GM12891 (cell line): ENCODE measurements at regions not wholly inside any gene's neighbourhood (a gene's known extent, or its start where the extent isn't known, plus 50 kb on each side); places are given as distances from the start of the nearest gene placed in this dataset.

Experiments
- POLR2A ChIP-seq: IDR thresholded peaks from 2 replicates; pipeline ENCODE4 v1.6.1; 2011; ENCODE audit warnings: low read depth, low read length, control low read depth
- POLR2AphosphoS5 ChIP-seq: IDR thresholded peaks from 2 replicates; pipeline ENCODE4 v1.6.1; 2011; ENCODE audit warnings: low read depth, low read length, control low read depth
- TAF1 ChIP-seq: IDR thresholded peaks from 2 replicates; pipeline ENCODE4 v1.6.1; 2011; ENCODE audit warnings: low read depth, low read length, control low read depth

DNA sequence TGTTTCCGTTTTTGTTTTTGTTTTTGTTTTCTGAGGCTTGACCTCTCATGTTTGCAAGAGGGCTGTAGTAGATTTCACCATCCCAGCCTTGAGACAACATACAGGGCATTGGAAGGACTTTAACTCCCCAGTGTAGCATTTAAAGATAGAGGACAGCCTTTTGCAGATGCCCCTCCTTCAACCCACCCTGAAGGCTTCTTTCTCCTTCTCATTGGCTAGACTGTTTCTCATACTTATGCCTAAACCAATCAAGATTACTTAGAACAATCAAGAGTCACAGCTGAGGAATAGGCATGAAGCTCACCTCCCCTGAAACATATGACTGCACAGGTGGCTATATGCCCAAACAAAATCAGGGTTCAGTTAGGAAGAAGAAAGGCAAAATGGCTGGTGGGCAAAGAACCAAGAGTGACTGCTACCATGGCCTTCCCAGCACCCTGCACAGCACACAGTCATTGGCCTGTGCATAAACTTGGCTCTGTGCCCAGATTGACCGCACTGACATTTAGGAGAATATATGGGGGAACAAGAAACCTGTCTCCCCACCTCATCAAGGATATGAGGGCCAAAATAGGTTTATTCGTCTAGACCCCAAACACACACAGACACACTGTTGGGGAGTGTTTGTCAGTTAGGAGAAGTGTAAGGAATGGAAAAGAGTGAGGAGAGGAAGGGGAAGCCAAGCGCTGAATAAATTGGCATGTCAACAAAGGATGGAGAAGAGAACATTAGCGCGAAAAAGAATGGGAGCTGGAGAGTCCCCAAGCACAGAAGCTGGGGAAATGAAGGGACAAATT is 137.3 kb upstream of the RANBP3L start:
- no peak for TF ChIP-seq TAF1
- no peak for TF ChIP-seq POLR2A
- no peak for TF ChIP-seq POLR2AphosphoS5
